ENCODE measurements at regions not wholly inside any gene's neighbourhood (a gene's known extent, or its start where the extent isn't known, plus 50 kb on each side); places are given as distances from the start of the nearest gene placed in this dataset.

- H3K4me3 ChIP-seq (ENCODE audit: low read length): no peak overlapping the region
- peaks cover 0 to 6% of the 10 kb centered on the region in 2 experiments for H3K9me3 ChIP-seq (ENCODE audit: control insufficient read depth in 1 of 2, insufficient read depth in 1 of 2, low read length in 2 of 2)
- H3K27me3 ChIP-seq (ENCODE audit: control insufficient read depth in 1 of 2, insufficient read depth in 2 of 2, low read length in 2 of 2): peaks cover 0 to 2% of the 10 kb centered on the region in 2 experiments
- no peak overlapping the region for H3K27ac ChIP-seq (ENCODE audit: low read depth in 1 of 2, low read length in 2 of 2)
- TF ChIP-seq, protein P1, sequence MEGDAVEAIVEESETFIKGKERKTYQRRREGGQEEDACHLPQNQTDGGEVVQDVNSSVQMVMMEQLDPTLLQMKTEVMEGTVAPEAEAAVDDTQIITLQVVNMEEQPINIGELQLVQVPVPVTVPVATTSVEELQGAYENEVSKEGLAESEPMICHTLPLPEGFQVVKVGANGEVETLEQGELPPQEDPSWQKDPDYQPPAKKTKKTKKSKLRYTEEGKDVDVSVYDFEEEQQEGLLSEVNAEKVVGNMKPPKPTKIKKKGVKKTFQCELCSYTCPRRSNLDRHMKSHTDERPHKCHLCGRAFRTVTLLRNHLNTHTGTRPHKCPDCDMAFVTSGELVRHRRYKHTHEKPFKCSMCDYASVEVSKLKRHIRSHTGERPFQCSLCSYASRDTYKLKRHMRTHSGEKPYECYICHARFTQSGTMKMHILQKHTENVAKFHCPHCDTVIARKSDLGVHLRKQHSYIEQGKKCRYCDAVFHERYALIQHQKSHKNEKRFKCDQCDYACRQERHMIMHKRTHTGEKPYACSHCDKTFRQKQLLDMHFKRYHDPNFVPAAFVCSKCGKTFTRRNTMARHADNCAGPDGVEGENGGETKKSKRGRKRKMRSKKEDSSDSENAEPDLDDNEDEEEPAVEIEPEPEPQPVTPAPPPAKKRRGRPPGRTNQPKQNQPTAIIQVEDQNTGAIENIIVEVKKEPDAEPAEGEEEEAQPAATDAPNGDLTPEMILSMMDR (IDR thresholded peaks at IDR 0.05): no peak
- no peaks in the 10 kb centered on the region for H3K36me3 ChIP-seq (ENCODE audit: insufficient read depth, low read length)
- Mint-ChIP-seq H3K27me3 (peaks cover 19% of the 10 kb centered on the region), H3K9me3 (peaks cover 9% of the 10 kb centered on the region), H3K4me3 (no peak overlapping the region), H3K27ac (no peak overlapping the region), H3K4me1 (ENCODE audit: low read depth) (no peaks in the 10 kb centered on the region), H3K36me3 (ENCODE audit: low read depth) (no peaks in the 10 kb centered on the region)
- intact Hi-C loops (cut with DNase I, micrococcal nuclease): no loop called here
- ChIA-PET CTCF (no interaction called here), POLR2A (no interaction called here)
- ATAC-seq (ENCODE audit: poor library complexity): no peak
- DNase-seq: no peak
- no peaks in the 10 kb centered on the region for H3K4me1 ChIP-seq (ENCODE audit: insufficient read depth, low read length)
Observed at GRCh38 chr4:119709418-119709817, 80.8 kb upstream of the PDE5A start.

GRCh38 chr4:119707336-119707735 is 78.7 kb upstream of the PDE5A start:
- Histone ChIP-seq H3K36me3 (ENCODE audit: insufficient read depth, low read length) (no peaks in the 10 kb centered on the region), H3K27me3 (ENCODE audit: control insufficient read depth in 1 of 2, insufficient read depth in 2 of 2, low read length in 2 of 2) (peaks cover 0 to 1% of the 10 kb centered on the region in 2 experiments), H3K9me3 (ENCODE audit: control insufficient read depth in 1 of 2, insufficient read depth in 1 of 2, low read length in 2 of 2) (peaks cover 0 to 6% of the 10 kb centered on the region in 2 experiments), H3K4me3 (ENCODE audit: low read length) (no peak overlapping the region), H3K4me1 (ENCODE audit: insufficient read depth, low read length) (no peaks in the 10 kb centered on the region), H3K27ac (ENCODE audit: low read depth in 1 of 2, low read length in 2 of 2) (no peak overlapping the region)
- peaks cover 8% of the 10 kb centered on the region for H3K27me3 Mint-ChIP-seq
- ATAC-seq (ENCODE audit: poor library complexity): no peak
- no peaks in the 10 kb centered on the region for H3K36me3 Mint-ChIP-seq (ENCODE audit: low read depth)
- no peak overlapping the region for H3K27ac Mint-ChIP-seq
- no peak overlapping the region for H3K4me3 Mint-ChIP-seq
- ChIA-PET POLR2A (no interaction called here), CTCF (no interaction called here)
- H3K4me1 Mint-ChIP-seq (ENCODE audit: low read depth): no peaks in the 10 kb centered on the region
- intact Hi-C loops (cut with DNase I, micrococcal nuclease): no loop called here
- no peak for DNase-seq
- H3K9me3 Mint-ChIP-seq: peaks cover 9% of the 10 kb centered on the region
- TF ChIP-seq, protein P1 (IDR thresholded peaks at IDR 0.05): no peak

GRCh38 chr4:119706804-119707203 is 78.2 kb upstream of the PDE5A start:
- DNase-seq (no peak), ATAC-seq (ENCODE audit: poor library complexity) (no peak)
- Mint-ChIP-seq H3K36me3 (ENCODE audit: low read depth) (no peaks in the 10 kb centered on the region), H3K4me1 (ENCODE audit: low read depth) (no peaks in the 10 kb centered on the region), H3K4me3 (no peak overlapping the region), H3K9me3 (peaks cover 9% of the 10 kb centered on the region), H3K27ac (no peak overlapping the region), H3K27me3 (peaks cover 8% of the 10 kb centered on the region)
- peaks cover 0 to under 1% of the 10 kb centered on the region in 2 experiments for H3K9me3 ChIP-seq (ENCODE audit: control insufficient read depth in 1 of 2, insufficient read depth in 1 of 2, low read length in 2 of 2)
- CTCF ChIA-PET: no interaction called here
- TF ChIP-seq, protein P1 (IDR thresholded peaks at IDR 0.05): no peak
- H3K4me3 ChIP-seq (ENCODE audit: low read length): no peak overlapping the region
- intact Hi-C loops (cut with DNase I, micrococcal nuclease): no loop called here
- POLR2A ChIA-PET: no interaction called here
- no peaks in the 10 kb centered on the region for H3K4me1 ChIP-seq (ENCODE audit: insufficient read depth, low read length)
- H3K36me3 ChIP-seq (ENCODE audit: insufficient read depth, low read length): no peaks in the 10 kb centered on the region
- no peak overlapping the region for H3K27ac ChIP-seq (ENCODE audit: low read depth in 1 of 2, low read length in 2 of 2)
- peaks cover 0 to 3% of the 10 kb centered on the region in 2 experiments for H3K27me3 ChIP-seq (ENCODE audit: control insufficient read depth in 1 of 2, insufficient read depth in 2 of 2, low read length in 2 of 2)
